Natural killer cell treated with Interleukin-12 subunit alpha and Interleukin-12 subunit beta and Interleukin-15 and Interleukin-18, amount 100 ng/mL, for 72 hours (primary cell): ENCODE measurements at regions not wholly inside any gene's neighbourhood (a gene's known extent, or its start where the extent isn't known, plus 50 kb on each side); places are given as distances from the start of the nearest gene placed in this dataset.
"Not testable (repeated sequence)": the region's sequence is repeated elsewhere in the genome, so short reads cannot be mapped to it uniquely, and the experiment has no call there.

Source experiments
- ATAC-seq, 2 donors: fragments of 150-1000 bp; cut with Tn5 transposase in 1 of 2; sonication (Bioruptor Pico), chemical (Tn5 transposase) in 1 of 2; 2 replicates each; pipeline ENCODE4 v1.10.0; 2021
- DNase-seq: peaks from one replicate; pipeline ENCODE4 v3.0.0; 2022; ENCODE audit warnings: low spot score
- H3K27ac Mint-ChIP-seq, 2 donors: 1 replicate in 1 of 2; 2 replicates in 1 of 2; pipeline ENCODE4 v1.8.0; 2022; ENCODE audit warnings: mixed read lengths in 2 of 2, mild to moderate bottlenecking in 1 of 2, moderate library complexity in 1 of 2
- H3K27me3 Mint-ChIP-seq, 2 donors: 1 replicate in 1 of 2; 2 replicates in 1 of 2; pipeline ENCODE4 v1.8.0; 2022; ENCODE audit warnings: mixed read lengths in 2 of 2
- H3K36me3 Mint-ChIP-seq: one replicate; pipeline ENCODE4 v1.8.0; 2022; ENCODE audit warnings: mixed read lengths
- H3K4me1 Mint-ChIP-seq, 2 donors: 1 replicate in 1 of 2; 2 replicates in 1 of 2; pipeline ENCODE4 v1.8.0; 2022; ENCODE audit warnings: low read depth in 2 of 2, mixed read lengths in 2 of 2, mild to moderate bottlenecking in 1 of 2
- H3K4me3 Mint-ChIP-seq: one replicate; pipeline ENCODE4 v1.8.0; 2022; ENCODE audit warnings: mixed read lengths
- H3K9me3 Mint-ChIP-seq: 2 replicates; pipeline ENCODE4 v1.8.0; 2022; ENCODE audit warnings: mixed read lengths

DNA sequence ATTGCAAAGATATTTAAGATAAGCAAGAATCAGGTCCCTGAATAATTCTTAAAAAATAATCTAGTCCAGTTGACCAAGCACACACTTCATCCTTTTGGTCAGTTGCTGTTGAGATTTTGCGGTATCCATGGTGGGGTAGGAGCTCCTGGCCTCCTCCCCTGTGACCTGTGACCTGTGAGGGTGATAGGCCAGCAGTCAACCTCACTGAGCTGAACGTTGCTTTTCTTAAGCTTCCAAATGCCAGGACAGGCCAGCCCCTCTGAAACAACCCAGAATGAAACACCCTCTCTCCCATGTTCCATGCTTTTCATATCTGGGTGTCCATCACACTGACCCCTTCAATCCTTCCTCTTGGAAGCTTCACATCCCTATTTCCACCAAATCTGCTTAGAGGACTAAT, 164.9 kb downstream of the THBS2 start:
- H3K4me1 Mint-ChIP-seq = no peaks in the 10 kb centered on the region
- no peak for DNase-seq
- H3K4me3 Mint-ChIP-seq = no peak overlapping the region
- H3K27ac Mint-ChIP-seq = no peak overlapping the region
- H3K27me3 Mint-ChIP-seq = no peaks in the 10 kb centered on the region
- H3K36me3 Mint-ChIP-seq = peaks cover 6% of the 10 kb centered on the region
- ATAC-seq = no peak
- peaks cover 8% of the 10 kb centered on the region for H3K9me3 Mint-ChIP-seq

DNA sequence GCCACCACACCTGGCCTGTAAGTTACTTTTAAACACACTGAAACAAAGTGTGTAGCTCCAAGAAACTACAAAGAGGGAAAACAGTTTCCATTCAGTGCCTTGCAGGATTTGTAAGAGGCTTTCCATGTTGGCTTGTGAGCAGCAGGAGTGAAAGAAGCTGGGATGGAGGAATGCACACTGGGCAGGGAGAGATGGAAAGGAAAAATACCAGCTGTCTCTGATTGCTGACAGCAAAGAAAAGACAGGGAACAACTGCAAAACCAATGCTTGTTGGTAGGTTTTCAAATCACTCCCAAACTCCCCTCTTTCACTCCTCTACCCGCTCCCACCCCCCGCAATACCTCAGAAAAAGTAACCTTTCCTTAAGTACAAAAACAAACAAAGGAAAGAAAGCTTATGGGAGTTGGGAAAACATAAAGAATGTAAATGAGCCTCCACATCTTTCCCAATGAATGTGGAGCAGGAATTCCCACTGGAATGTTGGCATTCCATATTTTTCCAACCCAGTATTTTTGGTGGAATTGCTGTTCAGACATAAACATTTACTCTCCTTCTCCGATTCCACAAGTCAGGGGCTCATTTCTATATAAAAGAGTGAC, 166.1 kb downstream of the THBS2 start:
- Mint-ChIP-seq H3K9me3 (peaks cover 8% of the 10 kb centered on the region), H3K27me3 (no peaks in the 10 kb centered on the region), H3K27ac (no peak overlapping the region), H3K36me3 (peaks cover 6% of the 10 kb centered on the region), H3K4me3 (no peak overlapping the region), H3K4me1 (no peaks in the 10 kb centered on the region)
- ATAC-seq (no peak), DNase-seq (no peak)

DNA sequence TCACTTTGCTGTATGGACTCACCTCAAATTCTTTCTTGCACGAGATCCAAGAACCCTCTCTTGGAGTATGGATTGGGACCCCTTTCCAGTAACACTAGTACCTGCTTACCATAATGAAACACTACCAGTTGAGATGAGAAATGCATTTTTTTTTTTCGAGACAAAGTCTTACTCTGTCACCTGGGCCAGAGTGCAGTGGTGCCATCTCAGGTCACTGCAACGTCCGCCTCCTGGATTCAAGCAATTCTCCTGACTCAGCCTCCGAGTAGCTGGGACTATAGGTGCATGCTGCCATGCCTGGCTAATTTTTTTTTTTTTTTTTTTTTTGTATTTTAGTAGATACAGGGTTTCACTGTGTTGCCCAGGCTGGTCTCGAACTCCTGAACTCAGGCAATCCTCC, 167.0 kb downstream of the THBS2 start:
- ATAC-seq, H3K4me3 Mint-ChIP-seq, H3K27ac Mint-ChIP-seq, H3K27me3 Mint-ChIP-seq, DNase-seq, H3K36me3 Mint-ChIP-seq, H3K9me3 Mint-ChIP-seq, H3K4me1 Mint-ChIP-seq: not testable (repeated sequence)

DNA sequence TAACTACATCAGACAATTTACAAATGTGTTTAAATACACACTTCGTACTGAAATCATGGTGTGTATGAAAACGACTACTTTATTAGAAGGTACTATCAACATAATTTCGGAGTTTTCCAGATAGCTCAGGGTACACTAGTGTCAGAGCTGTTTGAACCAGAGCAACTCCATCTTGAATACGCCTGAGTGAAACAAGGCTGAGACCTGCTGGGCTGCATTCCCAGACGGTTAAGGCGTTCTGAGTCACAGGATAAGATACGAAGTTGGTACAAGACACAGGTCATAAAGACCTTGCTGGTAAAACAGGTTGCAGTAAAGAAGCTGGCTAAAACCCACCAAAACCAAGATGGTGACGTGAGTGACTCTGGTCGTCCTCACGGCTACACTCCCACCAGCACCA, 167.6 kb downstream of the THBS2 start:
- Mint-ChIP-seq H3K4me1 (no peaks in the 10 kb centered on the region), H3K27ac (no peak overlapping the region), H3K36me3 (peaks cover 6% of the 10 kb centered on the region), H3K27me3 (peaks cover 0 to 6% of the 10 kb centered on the region in 2 donors), H3K4me3 (no peak overlapping the region), H3K9me3 (peaks cover 5% of the 10 kb centered on the region)
- DNase-seq (no peak), ATAC-seq (no peak)

DNA sequence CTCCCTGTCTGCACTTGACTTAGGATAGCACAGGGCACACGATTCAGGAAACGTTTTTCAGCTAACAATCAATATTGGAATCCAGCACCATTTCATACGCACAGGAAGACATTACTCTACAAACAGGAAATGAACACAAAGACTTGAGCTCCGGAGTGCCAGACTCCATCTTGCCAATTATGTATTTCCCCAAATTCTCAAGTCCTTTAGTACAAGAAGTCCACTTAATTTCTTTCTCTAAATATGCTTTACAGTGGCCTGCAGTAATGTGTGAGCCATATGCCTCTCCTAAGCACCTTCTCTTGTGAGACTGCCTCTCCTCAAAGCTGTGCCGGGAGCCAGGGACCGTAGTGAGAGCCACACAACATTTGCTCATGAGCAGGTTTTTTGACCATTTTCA, 168.2 kb downstream of the THBS2 start:
- Mint-ChIP-seq H3K27ac (no peak overlapping the region), H3K27me3 (peaks cover 0 to 6% of the 10 kb centered on the region in 2 donors), H3K9me3 (peaks cover 5% of the 10 kb centered on the region), H3K36me3 (peaks cover 6% of the 10 kb centered on the region), H3K4me1 (no peaks in the 10 kb centered on the region), H3K4me3 (no peak overlapping the region)
- ATAC-seq (no peak), DNase-seq (no peak)

DNA sequence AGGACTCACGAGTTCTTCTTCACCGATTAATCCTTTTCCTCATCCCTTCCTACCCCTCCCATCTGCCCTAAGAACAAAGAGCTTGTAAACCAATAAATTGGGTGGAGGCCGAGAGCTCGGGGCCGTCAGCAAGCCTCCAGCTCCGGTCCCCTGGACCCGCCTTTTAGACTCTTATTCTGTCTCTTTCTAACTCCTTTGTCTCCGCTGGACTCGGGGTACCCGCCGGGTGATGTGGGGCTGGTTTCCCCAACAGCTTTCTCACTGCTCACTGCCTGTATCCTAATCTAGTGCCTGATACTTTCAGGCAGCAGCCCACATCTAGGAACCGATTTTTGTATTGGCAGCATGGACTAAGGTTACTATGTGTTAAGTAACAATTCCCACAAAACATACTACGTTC, 169.1 kb downstream of the THBS2 start:
- not testable (repeated sequence) for H3K4me3 Mint-ChIP-seq, DNase-seq, H3K27me3 Mint-ChIP-seq, H3K27ac Mint-ChIP-seq, H3K4me1 Mint-ChIP-seq, H3K36me3 Mint-ChIP-seq, H3K9me3 Mint-ChIP-seq, ATAC-seq

DNA sequence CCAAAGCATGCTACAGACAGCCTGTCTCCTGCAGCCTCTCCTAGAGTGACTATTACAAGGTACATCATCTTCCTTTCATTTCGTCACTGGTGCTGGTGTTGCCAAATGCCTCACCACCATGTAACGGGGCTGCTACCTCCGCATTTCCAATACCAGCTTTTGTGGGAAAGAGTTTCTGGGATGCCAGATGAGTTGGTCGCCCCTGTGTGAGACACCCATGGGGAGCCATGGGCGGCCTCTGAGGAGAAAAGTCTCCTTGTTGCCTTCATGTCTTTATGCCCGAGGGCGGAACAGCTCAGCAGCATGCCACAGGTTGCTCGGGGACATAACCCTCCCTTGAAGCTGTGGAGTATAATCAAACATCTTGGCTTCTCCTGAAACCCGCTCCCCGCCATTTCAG, 169.6 kb downstream of the THBS2 start:
- Mint-ChIP-seq H3K4me1 (no peaks in the 10 kb centered on the region), H3K4me3 (no peak overlapping the region), H3K27ac (no peak overlapping the region), H3K27me3 (peaks cover 0 to 6% of the 10 kb centered on the region in 2 donors), H3K36me3 (no peaks in the 10 kb centered on the region), H3K9me3 (no peaks in the 10 kb centered on the region)
- no peak for ATAC-seq
- no peak for DNase-seq

DNA sequence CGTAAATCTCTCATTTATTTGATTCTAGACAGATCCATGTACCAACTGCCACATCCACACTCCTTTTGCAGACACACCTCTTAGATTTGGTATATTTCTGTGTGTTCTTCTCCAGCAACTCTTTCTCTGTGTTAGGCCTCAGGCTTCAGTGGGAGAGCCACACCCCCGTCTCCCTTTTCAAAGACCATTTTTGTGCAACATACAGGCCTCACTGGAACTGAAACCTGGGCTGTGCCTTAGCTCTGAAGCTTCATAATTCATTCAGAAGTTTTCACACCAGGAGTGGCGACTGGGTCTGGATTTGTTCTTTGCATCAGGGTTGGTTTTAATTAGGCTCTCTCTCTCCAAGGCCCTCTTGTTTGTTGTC, 170.2 kb downstream of the THBS2 start:
- H3K4me3 Mint-ChIP-seq = no peak overlapping the region
- peaks cover 0 to 6% of the 10 kb centered on the region in 2 donors for H3K27me3 Mint-ChIP-seq
- no peak for DNase-seq
- no peaks in the 10 kb centered on the region for H3K9me3 Mint-ChIP-seq
- H3K4me1 Mint-ChIP-seq = no peaks in the 10 kb centered on the region
- ATAC-seq = no peak
- no peak overlapping the region for H3K27ac Mint-ChIP-seq
- H3K36me3 Mint-ChIP-seq = no peaks in the 10 kb centered on the region

DNA sequence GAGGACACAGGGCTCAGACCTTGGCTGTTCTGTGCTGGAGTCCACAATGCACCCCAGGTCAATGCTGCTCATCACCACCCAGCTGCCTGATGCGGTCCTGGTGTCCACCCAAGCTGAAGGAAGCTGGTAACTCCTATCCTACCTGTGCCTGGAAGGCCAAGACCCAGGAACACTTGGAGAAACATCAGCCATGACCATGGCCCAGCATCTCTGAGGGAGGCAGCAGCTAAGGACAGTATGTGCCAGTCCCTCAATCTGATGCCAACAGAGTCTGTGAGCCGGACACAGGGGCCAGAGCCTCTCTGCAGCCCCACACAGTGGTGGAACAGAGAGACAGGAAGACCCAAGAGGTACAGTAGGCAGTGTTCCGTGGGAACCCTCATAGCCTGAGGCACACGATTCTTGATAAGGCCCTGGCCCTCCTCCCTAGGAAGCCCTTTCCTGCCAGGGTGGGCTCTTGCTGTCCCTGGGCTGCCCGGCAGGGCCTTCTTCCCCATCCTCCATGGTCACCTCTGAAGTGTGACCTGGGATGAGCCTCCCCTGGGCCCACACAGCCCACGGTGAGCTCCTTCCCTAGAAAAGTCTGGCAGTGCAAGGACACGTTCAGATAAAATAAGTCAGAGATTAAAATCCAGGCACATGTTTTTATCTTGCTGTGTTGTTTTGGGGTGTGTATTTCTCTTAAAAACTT, 170.7 kb downstream of the THBS2 start:
- Mint-ChIP-seq H3K36me3 (no peaks in the 10 kb centered on the region), H3K4me1 (no peaks in the 10 kb centered on the region), H3K27me3 (peaks cover 0 to 6% of the 10 kb centered on the region in 2 donors), H3K9me3 (no peaks in the 10 kb centered on the region), H3K4me3 (no peak overlapping the region), H3K27ac (no peak overlapping the region)
- no peak for DNase-seq
- peak; percentile 46 to 60 for ATAC-seq

DNA sequence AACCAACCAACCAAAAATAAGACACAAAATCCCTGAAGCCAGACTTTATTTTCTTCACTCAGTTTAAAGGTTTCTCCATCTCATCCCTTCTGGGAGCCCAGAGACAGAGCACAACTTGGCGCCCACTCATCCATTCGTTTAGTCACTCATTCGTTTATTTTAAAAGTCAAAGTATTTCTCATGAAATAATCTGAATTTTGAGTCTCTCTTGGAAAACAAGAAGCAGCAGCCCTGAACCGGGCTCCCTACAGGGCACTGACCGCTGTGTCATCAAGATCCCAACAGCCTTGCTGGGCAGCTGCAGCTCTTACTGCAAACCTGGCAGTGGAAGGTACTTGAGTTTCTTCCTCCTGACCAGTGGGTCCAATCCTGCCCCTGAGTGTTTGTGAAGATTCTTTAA, 171.6 kb downstream of the THBS2 start:
- DNase-seq (no peak), ATAC-seq (no peak)
- H3K36me3 Mint-ChIP-seq = no peaks in the 10 kb centered on the region
- no peak overlapping the region for H3K4me3 Mint-ChIP-seq
- H3K9me3 Mint-ChIP-seq = no peaks in the 10 kb centered on the region
- no peak overlapping the region for H3K27ac Mint-ChIP-seq
- no peaks in the 10 kb centered on the region for H3K4me1 Mint-ChIP-seq
- peaks cover 0 to 6% of the 10 kb centered on the region in 2 donors for H3K27me3 Mint-ChIP-seq

DNA sequence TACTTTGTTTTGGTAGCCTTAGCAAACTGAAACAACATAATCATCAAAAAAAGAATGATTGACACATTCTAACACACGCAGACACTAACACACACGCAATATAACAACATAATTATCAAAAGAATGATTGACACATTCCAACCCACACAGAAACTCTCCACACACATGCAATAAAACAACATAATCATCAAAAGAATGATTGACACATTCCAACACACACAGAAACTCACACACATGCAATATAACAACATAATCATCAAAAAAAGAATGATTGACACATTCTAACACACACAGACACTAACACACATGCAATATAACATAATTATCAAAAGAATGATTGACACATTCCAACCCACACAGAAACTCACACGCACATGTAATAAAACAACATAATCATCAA, 172.4 kb downstream of the THBS2 start:
- H3K36me3 Mint-ChIP-seq = no peaks in the 10 kb centered on the region
- ATAC-seq (no peak), DNase-seq (no peak)
- H3K4me3 Mint-ChIP-seq = no peak overlapping the region
- peaks cover 4 to 6% of the 10 kb centered on the region in 2 donors for H3K27me3 Mint-ChIP-seq
- no peaks in the 10 kb centered on the region for H3K9me3 Mint-ChIP-seq
- H3K4me1 Mint-ChIP-seq = no peaks in the 10 kb centered on the region
- H3K27ac Mint-ChIP-seq = no peak overlapping the region

DNA sequence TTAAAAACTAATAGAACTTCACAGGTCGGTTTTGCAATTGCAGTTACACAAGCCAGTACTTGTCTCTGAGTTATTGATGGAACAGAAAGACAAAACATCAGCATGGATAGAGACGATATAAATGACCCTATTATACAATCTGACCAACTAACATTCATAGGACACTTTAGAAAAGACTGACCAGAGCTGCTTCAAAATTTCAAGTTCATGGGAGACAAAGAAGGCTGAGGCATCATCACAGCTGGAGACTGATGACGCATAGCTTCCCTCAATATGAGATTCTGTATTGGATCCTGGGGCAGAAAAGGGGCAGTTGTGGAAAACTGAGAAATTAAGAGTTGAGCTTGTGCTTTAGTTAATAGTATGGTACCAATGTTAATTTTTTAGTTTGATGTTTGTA, 174.0 kb downstream of the THBS2 start:
- DNase-seq = no peak
- Mint-ChIP-seq H3K27ac (no peak overlapping the region), H3K4me1 (no peaks in the 10 kb centered on the region), H3K27me3 (peaks cover 6 to 10% of the 10 kb centered on the region in 2 donors), H3K36me3 (no peaks in the 10 kb centered on the region), H3K4me3 (no peak overlapping the region), H3K9me3 (no peaks in the 10 kb centered on the region)
- ATAC-seq = no peak

DNA sequence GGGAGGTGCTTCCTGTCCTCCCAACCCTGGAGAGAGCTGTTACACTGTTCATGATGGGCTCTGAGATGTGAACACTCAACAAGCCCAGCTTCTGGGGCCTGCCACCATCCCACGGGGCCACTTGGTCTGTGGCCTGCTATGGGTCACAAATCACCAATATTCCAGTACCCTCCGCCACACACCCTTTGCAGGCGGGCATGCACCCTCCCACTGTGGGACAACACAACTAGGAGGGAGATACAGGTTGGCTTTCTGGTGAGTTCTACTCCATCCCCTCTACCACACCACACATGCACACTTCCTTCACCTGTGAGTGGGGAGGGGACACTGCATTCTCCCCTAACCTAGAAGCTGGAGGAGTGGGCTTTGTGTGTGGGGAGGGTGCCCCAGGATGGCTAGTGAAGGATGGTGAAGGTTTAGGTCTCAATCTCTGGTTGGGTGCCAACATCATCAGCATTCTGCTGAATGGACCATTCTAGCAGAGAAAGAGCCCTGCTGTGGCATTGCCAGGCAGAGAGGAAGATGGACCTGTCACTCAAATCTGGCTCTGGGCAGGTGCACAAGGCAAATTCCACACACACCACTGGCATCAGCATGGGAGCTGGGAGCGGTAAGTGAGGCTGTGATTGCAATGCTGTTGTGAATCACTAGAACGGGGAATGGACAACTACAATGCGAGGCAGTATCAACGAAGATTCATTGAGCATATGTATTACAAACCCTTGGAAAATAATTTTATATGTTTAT, 175.1 kb downstream of the THBS2 start:
- no peak overlapping the region for H3K4me3 Mint-ChIP-seq
- peaks cover 6 to 10% of the 10 kb centered on the region in 2 donors for H3K27me3 Mint-ChIP-seq
- H3K36me3 Mint-ChIP-seq = no peaks in the 10 kb centered on the region
- no peak for DNase-seq
- no peaks in the 10 kb centered on the region for H3K9me3 Mint-ChIP-seq
- H3K27ac Mint-ChIP-seq = no peak overlapping the region
- no peaks in the 10 kb centered on the region for H3K4me1 Mint-ChIP-seq
- peak in 1 of 2 donors; percentile 27 for ATAC-seq

DNA sequence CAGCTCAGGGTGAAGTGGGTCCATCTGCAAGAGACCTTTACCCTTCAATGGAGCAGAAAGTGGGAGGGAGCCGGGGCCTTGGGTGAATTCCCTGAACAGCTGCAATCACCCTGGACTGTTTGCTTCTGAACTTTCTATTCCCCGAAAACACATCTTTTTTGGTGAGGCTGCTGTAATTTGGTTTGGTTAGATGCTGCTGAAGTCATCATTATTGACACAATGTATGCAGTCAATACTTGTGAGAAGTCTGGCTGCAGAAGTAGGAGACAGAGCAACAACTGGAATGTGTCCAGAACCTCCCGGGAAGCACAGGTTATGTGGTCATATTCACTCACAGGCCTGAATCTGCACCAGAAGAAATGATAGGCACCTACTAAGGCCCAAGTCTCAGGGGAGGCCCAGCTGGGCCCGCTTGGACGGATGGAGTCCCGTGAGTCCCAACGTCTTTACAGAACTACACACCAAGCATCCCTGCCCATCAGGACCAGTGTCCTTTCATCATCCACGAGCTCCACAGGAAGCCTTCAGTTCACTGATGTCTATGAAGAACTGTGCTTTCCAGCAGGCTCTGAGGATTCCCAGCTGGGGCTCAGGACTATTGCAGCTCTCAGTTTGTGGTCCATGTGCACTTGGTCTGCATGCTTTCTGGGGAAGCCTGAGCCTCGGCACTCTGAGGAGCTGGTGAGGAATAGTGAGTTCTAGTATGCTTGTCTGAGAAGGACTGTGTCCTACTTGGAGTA, 177.6 kb downstream of the THBS2 start:
- DNase-seq = no peak
- no peak overlapping the region for H3K4me3 Mint-ChIP-seq
- no peaks in the 10 kb centered on the region for H3K4me1 Mint-ChIP-seq
- H3K27ac Mint-ChIP-seq = no peak overlapping the region
- peaks cover under 1 to 10% of the 10 kb centered on the region in 2 donors for H3K27me3 Mint-ChIP-seq
- no peak for ATAC-seq
- H3K9me3 Mint-ChIP-seq = no peaks in the 10 kb centered on the region
- no peaks in the 10 kb centered on the region for H3K36me3 Mint-ChIP-seq
